OCI-LY1 (cell line): ENCODE measurements at regions not wholly inside any gene's neighbourhood (a gene's known extent, or its start where the extent isn't known, plus 50 kb on each side); places are given as distances from the start of the nearest gene placed in this dataset.

Experiments used
- CTCF ChIP-seq: fragments of 200-600 bp; sonication (generic), shearing (Covaris generic); IDR thresholded peaks from 2 replicates; pipeline ENCODE4 v1.5.1; 2017; ENCODE audit warnings: mild to moderate bottlenecking, antibody characterized with exemption, low read length, moderate library complexity, mixed read lengths
- EZH2 ChIP-seq: fragments of 200-600 bp; sonication (generic), shearing (Covaris generic); IDR thresholded peaks from 2 replicates; pipeline ENCODE4 v1.8.0; 2017; ENCODE audit warnings: borderline replicate concordance, mixed run types, mild to moderate bottlenecking, antibody characterized with exemption, low read length, moderate library complexity, mixed read lengths

DNA sequence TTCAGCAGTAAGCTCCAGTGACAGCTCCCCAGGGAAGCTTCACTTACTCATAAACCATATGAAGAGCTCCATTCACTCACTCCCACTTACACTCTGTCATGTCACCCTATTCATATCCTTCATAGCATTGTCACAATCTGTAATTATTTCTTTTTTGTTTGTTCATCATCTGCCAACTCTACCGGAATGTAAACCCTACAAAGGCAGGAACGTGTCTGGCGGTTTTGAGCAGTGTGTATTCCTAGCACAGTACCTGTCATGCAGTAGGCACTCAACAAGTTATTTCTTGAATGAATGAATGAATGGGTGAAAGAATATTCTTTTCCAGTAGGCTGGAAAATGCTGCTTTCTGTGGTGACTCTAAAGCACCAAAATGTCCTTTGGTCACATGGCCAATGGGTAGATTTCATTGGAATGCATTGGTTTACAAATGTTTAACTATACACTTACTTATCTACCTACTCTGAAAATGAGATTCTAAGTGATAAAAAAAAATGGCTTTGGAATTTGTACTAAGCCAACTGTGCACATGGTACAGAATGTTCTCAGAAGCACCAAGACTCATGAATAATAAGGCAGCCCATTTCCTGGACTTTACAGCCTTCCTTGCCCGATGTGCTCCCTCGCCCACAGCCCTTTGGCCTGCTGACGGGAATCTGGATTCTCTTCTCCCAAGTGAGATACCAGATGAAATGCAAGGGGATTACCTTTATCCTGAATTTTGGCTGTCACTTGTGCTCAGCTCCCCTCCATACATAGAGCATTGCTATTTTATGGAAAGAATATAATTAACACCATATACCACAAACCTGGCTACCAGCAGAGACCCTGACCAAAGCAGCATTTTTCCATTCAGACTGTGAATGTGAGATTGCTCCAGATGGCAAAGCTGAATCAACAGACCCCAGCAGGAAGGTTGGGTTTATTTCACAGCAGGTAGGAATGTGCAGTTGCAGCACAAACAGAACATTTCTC lies 273.3 kb downstream of the ALDH8A1 start:
- TF ChIP-seq CTCF (no peak), EZH2 (no peak)
